ENCODE measurements at regions not wholly inside any gene's neighbourhood (a gene's known extent, or its start where the extent isn't known, plus 50 kb on each side); places are given as distances from the start of the nearest gene placed in this dataset.

- TF ChIP-seq POLR2A (IDR thresholded peaks at IDR 0.05; ENCODE audit: extremely low read depth, insufficient read length) = no peak
- TF ChIP-seq, protein P1, sequence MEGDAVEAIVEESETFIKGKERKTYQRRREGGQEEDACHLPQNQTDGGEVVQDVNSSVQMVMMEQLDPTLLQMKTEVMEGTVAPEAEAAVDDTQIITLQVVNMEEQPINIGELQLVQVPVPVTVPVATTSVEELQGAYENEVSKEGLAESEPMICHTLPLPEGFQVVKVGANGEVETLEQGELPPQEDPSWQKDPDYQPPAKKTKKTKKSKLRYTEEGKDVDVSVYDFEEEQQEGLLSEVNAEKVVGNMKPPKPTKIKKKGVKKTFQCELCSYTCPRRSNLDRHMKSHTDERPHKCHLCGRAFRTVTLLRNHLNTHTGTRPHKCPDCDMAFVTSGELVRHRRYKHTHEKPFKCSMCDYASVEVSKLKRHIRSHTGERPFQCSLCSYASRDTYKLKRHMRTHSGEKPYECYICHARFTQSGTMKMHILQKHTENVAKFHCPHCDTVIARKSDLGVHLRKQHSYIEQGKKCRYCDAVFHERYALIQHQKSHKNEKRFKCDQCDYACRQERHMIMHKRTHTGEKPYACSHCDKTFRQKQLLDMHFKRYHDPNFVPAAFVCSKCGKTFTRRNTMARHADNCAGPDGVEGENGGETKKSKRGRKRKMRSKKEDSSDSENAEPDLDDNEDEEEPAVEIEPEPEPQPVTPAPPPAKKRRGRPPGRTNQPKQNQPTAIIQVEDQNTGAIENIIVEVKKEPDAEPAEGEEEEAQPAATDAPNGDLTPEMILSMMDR (IDR thresholded peaks at IDR 0.05; ENCODE audit: low read depth, low read length) = no peak
- TF ChIP-seq, protein P2, sequence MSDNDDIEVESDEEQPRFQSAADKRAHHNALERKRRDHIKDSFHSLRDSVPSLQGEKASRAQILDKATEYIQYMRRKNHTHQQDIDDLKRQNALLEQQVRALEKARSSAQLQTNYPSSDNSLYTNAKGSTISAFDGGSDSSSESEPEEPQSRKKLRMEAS (IDR thresholded peaks at IDR 0.05; ENCODE audit: low read depth, low read length) = no peak
These were observed 313.5 kb downstream of the RFPL4B start for GRCh38 chr6:112660626-112661025.

Measured in NB4 (cell line).